ENCODE measurements at regions not wholly inside any gene's neighbourhood (a gene's known extent, or its start where the extent isn't known, plus 50 kb on each side); places are given as distances from the start of the nearest gene placed in this dataset.

DNA sequence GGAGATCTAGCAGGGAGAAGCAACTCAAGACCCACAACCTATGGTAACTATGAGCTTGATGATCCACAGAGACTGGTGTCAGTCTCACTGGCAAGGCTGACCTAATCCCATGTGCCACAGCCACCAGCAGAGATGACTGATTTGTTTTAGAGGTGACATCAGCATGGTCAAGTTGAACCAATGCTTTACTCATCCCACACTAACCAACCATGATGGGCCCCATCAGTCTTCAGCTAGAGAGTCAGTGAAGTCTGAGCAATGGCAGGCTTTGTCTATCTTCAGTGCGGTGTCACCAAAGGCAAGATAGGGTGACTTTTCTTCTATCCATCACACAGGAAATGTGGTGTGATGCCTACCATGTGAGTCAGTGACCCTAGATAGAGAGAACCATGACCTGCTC is 1470.7 kb downstream of the NCAM2 start:
- TF ChIP-seq POLR2A (IDR thresholded peaks at IDR 0.05; ENCODE audit: low read length) = no peak
- no peak for TF ChIP-seq GATA1 (IDR thresholded peaks at IDR 0.05; ENCODE audit: low read depth, low read length)
